MM.1S (cell line): ENCODE measurements at regions not wholly inside any gene's neighbourhood (a gene's known extent, or its start where the extent isn't known, plus 50 kb on each side); places are given as distances from the start of the nearest gene placed in this dataset.

ENCODE experiments used
- EZH2phosphoT487 ChIP-seq: fragments of 300-600 bp; sonication (generic); IDR thresholded peaks from 2 replicates; pipeline ENCODE4 v1.6.1; 2018; ENCODE audit warnings: antibody characterized with exemption, low read length
- TF ChIP-seq, protein P1 (sequence below): fragments of 300-600 bp; sonication (generic); IDR thresholded peaks from 2 replicates; pipeline ENCODE4 v1.5.1; 2016; ENCODE audit warnings: antibody characterized with exemption, low read length, mixed read lengths

GRCh38 chr4:74546057-74546456, 101.1 kb downstream of the AREG start:
- TF ChIP-seq, protein P1, sequence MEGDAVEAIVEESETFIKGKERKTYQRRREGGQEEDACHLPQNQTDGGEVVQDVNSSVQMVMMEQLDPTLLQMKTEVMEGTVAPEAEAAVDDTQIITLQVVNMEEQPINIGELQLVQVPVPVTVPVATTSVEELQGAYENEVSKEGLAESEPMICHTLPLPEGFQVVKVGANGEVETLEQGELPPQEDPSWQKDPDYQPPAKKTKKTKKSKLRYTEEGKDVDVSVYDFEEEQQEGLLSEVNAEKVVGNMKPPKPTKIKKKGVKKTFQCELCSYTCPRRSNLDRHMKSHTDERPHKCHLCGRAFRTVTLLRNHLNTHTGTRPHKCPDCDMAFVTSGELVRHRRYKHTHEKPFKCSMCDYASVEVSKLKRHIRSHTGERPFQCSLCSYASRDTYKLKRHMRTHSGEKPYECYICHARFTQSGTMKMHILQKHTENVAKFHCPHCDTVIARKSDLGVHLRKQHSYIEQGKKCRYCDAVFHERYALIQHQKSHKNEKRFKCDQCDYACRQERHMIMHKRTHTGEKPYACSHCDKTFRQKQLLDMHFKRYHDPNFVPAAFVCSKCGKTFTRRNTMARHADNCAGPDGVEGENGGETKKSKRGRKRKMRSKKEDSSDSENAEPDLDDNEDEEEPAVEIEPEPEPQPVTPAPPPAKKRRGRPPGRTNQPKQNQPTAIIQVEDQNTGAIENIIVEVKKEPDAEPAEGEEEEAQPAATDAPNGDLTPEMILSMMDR, result no peak
- TF ChIP-seq EZH2phosphoT487, result no peak
